ENCODE measurements at regions not wholly inside any gene's neighbourhood (a gene's known extent, or its start where the extent isn't known, plus 50 kb on each side); places are given as distances from the start of the nearest gene placed in this dataset.

DNA sequence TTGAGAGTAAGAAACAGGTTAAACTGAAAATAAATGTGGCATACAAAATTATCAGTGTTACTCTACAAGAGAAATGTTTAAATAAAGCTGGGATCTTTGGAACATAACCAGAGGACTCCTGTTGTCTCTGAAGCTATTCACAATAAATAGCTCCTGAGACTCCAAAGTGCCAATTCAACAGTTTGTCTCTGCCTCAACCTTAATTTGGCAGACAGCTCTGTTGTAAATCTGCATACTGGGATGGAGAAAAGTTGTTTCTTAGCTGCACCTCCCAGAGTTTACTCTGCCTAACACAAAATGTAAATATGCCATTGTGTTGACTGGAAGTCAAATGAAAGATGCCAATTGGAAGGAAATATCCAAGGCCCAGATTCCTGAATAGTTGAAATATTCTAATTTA is 238.5 kb upstream of the EPHA4 start:
- TF ChIP-seq ZEB2 (IDR thresholded peaks at IDR 0.05): no peak
- TF ChIP-seq ATF2 (CRISPR knock-in tag; IDR thresholded peaks at IDR 0.05): no peak

Data from K562 (cell line).